ENCODE measurements at regions not wholly inside any gene's neighbourhood (a gene's known extent, or its start where the extent isn't known, plus 50 kb on each side); places are given as distances from the start of the nearest gene placed in this dataset.

DNA sequence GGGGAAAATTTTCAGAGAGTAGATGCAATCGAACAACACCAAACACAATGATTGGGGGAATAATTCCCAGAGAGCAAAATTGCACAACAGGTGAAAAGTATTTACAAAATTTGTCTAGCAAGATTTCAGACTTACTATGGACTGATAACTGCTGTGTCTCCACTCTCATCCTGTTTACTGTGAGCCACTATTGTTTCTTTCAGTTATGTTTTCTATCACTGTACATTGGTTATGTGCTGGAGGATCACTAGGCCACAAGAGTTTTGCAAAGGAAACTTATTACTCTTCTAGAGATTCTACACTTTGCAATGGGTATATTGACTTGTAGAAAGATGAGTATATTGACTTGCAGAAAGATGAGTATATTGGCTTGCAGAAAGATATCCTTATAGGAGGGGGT is 934.1 kb upstream of the CRIM1 start:
- TF ChIP-seq, protein P1, sequence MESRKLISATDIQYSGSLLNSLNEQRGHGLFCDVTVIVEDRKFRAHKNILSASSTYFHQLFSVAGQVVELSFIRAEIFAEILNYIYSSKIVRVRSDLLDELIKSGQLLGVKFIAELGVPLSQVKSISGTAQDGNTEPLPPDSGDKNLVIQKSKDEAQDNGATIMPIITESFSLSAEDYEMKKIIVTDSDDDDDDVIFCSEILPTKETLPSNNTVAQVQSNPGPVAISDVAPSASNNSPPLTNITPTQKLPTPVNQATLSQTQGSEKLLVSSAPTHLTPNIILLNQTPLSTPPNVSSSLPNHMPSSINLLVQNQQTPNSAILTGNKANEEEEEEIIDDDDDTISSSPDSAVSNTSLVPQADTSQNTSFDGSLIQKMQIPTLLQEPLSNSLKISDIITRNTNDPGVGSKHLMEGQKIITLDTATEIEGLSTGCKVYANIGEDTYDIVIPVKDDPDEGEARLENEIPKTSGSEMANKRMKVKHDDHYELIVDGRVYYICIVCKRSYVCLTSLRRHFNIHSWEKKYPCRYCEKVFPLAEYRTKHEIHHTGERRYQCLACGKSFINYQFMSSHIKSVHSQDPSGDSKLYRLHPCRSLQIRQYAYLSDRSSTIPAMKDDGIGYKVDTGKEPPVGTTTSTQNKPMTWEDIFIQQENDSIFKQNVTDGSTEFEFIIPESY (IDR thresholded peaks at IDR 0.05): no peak
- TF ChIP-seq, protein P2, sequence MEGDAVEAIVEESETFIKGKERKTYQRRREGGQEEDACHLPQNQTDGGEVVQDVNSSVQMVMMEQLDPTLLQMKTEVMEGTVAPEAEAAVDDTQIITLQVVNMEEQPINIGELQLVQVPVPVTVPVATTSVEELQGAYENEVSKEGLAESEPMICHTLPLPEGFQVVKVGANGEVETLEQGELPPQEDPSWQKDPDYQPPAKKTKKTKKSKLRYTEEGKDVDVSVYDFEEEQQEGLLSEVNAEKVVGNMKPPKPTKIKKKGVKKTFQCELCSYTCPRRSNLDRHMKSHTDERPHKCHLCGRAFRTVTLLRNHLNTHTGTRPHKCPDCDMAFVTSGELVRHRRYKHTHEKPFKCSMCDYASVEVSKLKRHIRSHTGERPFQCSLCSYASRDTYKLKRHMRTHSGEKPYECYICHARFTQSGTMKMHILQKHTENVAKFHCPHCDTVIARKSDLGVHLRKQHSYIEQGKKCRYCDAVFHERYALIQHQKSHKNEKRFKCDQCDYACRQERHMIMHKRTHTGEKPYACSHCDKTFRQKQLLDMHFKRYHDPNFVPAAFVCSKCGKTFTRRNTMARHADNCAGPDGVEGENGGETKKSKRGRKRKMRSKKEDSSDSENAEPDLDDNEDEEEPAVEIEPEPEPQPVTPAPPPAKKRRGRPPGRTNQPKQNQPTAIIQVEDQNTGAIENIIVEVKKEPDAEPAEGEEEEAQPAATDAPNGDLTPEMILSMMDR (IDR thresholded peaks at IDR 0.05; ENCODE audit: low read depth, low read length, missing input control): no peak
- TF ChIP-seq RAD21 (IDR thresholded peaks at IDR 0.05) (no peak), RXRA (IDR thresholded peaks at IDR 0.05) (no peak), JUND (IDR thresholded peaks at IDR 0.05) (no peak), NR2F2 (IDR thresholded peaks at IDR 0.05) (no peak)
- TF ChIP-seq, protein P3, sequence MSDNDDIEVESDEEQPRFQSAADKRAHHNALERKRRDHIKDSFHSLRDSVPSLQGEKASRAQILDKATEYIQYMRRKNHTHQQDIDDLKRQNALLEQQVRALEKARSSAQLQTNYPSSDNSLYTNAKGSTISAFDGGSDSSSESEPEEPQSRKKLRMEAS (IDR thresholded peaks at IDR 0.05): no peak
